Esophagus muscularis mucosa (tissue), 4 donors: ENCODE measurements at regions not wholly inside any gene's neighbourhood (a gene's known extent, or its start where the extent isn't known, plus 50 kb on each side); places are given as distances from the start of the nearest gene placed in this dataset.

Experiments
- DNase-seq: peaks from one replicate; pipeline ENCODE4 v3.0.0-alpha.2; 2017; ENCODE audit errors: extremely low spot score
- H3K27ac ChIP-seq, 4 donors: fragments of 200-600 bp; sonication (generic); replicated peaks in 1 of 4; 1 replicate in 3 of 4; 2 replicates in 1 of 4; pipeline ENCODE4 v1.5.1; 2016 to 2019; ENCODE audit warnings: mild to moderate bottlenecking in 1 of 4
- H3K27me3 ChIP-seq, 4 donors: fragments of 200-600 bp; sonication (generic); one replicate each; pipeline versions ENCODE4 v1.5.1 to v1.6.0; 2016 to 2019
- H3K36me3 ChIP-seq, 4 donors: fragments of 200-600 bp; sonication (generic); one replicate each; pipeline ENCODE4 v1.5.1; 2016 to 2019
- H3K4me1 ChIP-seq, 4 donors: fragments of 200-600 bp; sonication (generic); one replicate each; pipeline ENCODE4 v1.5.1; 2016 to 2019
- H3K4me3 ChIP-seq, 4 donors: fragments of 200-600 bp; sonication (generic); 1 replicate in 2 of 4; 2 replicates in 2 of 4; pipeline ENCODE4 v1.5.1; 2016 to 2019; ENCODE audit warnings: mild to moderate bottlenecking in 4 of 4, moderate library complexity in 1 of 4
- H3K9me3 ChIP-seq, 4 donors: fragments of 200-600 bp; sonication (generic); 1 replicate in 3 of 4; 2 replicates in 1 of 4; pipeline ENCODE4 v1.5.1; 2016 to 2019
- CTCF ChIP-seq, 3 experiments: fragments of 200-600 bp in 2 of 3; fragments of 450-650 bp in 1 of 3; sonication (generic) in 2 of 3; IDR thresholded peaks; one replicate each; pipeline ENCODE4 v1.5.1; 2017 to 2019; ENCODE audit warnings: antibody characterized with exemption in 3 of 3, mild to moderate bottlenecking in 2 of 3, moderate library complexity in 1 of 3
- EP300 ChIP-seq: sonication (generic); formaldehyde crosslinking; IDR thresholded peaks from one replicate; pipeline ENCODE4 v1.6.1; 2017; ENCODE audit warnings: antibody characterized with exemption
- POLR2A ChIP-seq: fragments of 450-650 bp; IDR thresholded peaks from one replicate; pipeline ENCODE4 v1.6.1; 2017; ENCODE audit warnings: antibody characterized with exemption, moderate library complexity, mild to moderate bottlenecking, low read depth
- POLR2AphosphoS5 ChIP-seq, 2 donors: sonication (generic); formaldehyde crosslinking; IDR thresholded peaks; one replicate each; pipeline ENCODE4 v1.6.1; 2017; ENCODE audit warnings: antibody characterized with exemption in 2 of 2
- whole genome bisulfite sequencing: methylation state at CpG from one replicate; pipeline ENCODE4 v1.1.5; 2018; 5-methylcytosine and 5-hydroxymethylcytosine counted together
- intact Hi-C: fragments of 100-400 bp; cut with DNase I; formaldehyde crosslinking; loops from one replicate; pipeline ENCODE4 v1.15.1; 2023

- TF ChIP-seq POLR2A (no peak), EP300 (no peak), CTCF (IDR thresholded peaks at IDR 0.05) (no peak), POLR2AphosphoS5 (IDR thresholded peaks at IDR 0.05) (no peak)
- DNase-seq = no peak
- intact Hi-C loops = no loop called here
- no peaks in the 10 kb centered on the region for H3K36me3 ChIP-seq
- no peak overlapping the region for H3K4me3 ChIP-seq
- no peaks in the 10 kb centered on the region for H3K27me3 ChIP-seq
- H3K27ac ChIP-seq = no peak overlapping the region
- 83% methylated on average over 2 of the region's 2 CpGs for WGBS
- H3K4me1 ChIP-seq = no peaks in the 10 kb centered on the region
- H3K9me3 ChIP-seq = no peaks in the 10 kb centered on the region
Measured at GRCh38 chr10:88106366-88106765, 242.9 kb downstream of the PTEN start.

GRCh38 chr10:88107296-88108097 lies 244.1 kb downstream of the PTEN start:
- no peak overlapping the region for H3K4me3 ChIP-seq
- H3K9me3 ChIP-seq = no peaks in the 10 kb centered on the region
- no peak for TF ChIP-seq POLR2AphosphoS5 (IDR thresholded peaks at IDR 0.05)
- TF ChIP-seq EP300 = no peak
- no peak for TF ChIP-seq CTCF (IDR thresholded peaks at IDR 0.05)
- TF ChIP-seq POLR2A = no peak
- DNase-seq = peak; percentile 55
- H3K27ac ChIP-seq = no peak overlapping the region
- WGBS = 92% methylated on average over 4 of the region's 4 CpGs
- intact Hi-C loops = no loop called here
- H3K36me3 ChIP-seq = no peaks in the 10 kb centered on the region
- no peaks in the 10 kb centered on the region for H3K4me1 ChIP-seq
- H3K27me3 ChIP-seq = no peaks in the 10 kb centered on the region

GRCh38 chr10:88108115-88108610 lies 244.7 kb downstream of the PTEN start:
- H3K27me3 ChIP-seq = no peaks in the 10 kb centered on the region
- no peak overlapping the region for H3K4me3 ChIP-seq
- no peaks in the 10 kb centered on the region for H3K9me3 ChIP-seq
- intact Hi-C loops = no loop called here
- TF ChIP-seq CTCF (IDR thresholded peaks at IDR 0.05) (no peak), EP300 (no peak), POLR2AphosphoS5 (IDR thresholded peaks at IDR 0.05) (no peak), POLR2A (no peak)
- no peak overlapping the region for H3K27ac ChIP-seq
- H3K4me1 ChIP-seq = no peaks in the 10 kb centered on the region
- 71% methylated on average over 2 of the region's 2 CpGs for WGBS
- peak; percentile 81 for DNase-seq
- no peaks in the 10 kb centered on the region for H3K36me3 ChIP-seq

GRCh38 chr10:88110355-88110754 lies 246.9 kb downstream of the PTEN start:
- Histone ChIP-seq H3K27me3 (no peaks in the 10 kb centered on the region), H3K27ac (no peak overlapping the region), H3K4me1 (no peaks in the 10 kb centered on the region), H3K36me3 (no peaks in the 10 kb centered on the region), H3K9me3 (no peaks in the 10 kb centered on the region), H3K4me3 (no peak overlapping the region)
- peak; percentile 45 for DNase-seq
- intact Hi-C loops = no loop called here
- TF ChIP-seq POLR2A = no peak
- TF ChIP-seq POLR2AphosphoS5 (IDR thresholded peaks at IDR 0.05) = no peak
- TF ChIP-seq CTCF (IDR thresholded peaks at IDR 0.05) = no peak

- Histone ChIP-seq H3K4me1 (no peaks in the 10 kb centered on the region), H3K27ac (no peak overlapping the region), H3K9me3 (no peaks in the 10 kb centered on the region), H3K36me3 (no peaks in the 10 kb centered on the region), H3K27me3 (no peaks in the 10 kb centered on the region), H3K4me3 (no peak overlapping the region)
- WGBS = 81% methylated on average over 3 of the region's 3 CpGs
- DNase-seq = no peak
- intact Hi-C loops = no loop called here
- TF ChIP-seq EP300 = no peak
- no peak for TF ChIP-seq POLR2A
- TF ChIP-seq POLR2AphosphoS5 (IDR thresholded peaks at IDR 0.05) = no peak
- TF ChIP-seq CTCF (IDR thresholded peaks at IDR 0.05) = no peak
Measured at GRCh38 chr10:88110822-88111221, 247.4 kb downstream of the PTEN start.
